GM12801 (cell line): ENCODE measurements at regions not wholly inside any gene's neighbourhood (a gene's known extent, or its start where the extent isn't known, plus 50 kb on each side); places are given as distances from the start of the nearest gene placed in this dataset.

Source experiments
- CTCF ChIP-seq: IDR thresholded peaks from one replicate; pipeline ENCODE4 v1.5.1; 2011; ENCODE audit warnings: control low read depth; ENCODE audit not compliant: insufficient read length; ENCODE audit errors: extremely low read depth

- no peak for TF ChIP-seq CTCF
These were observed 166.3 kb upstream of the PDE10A start for GRCh38 chr6:165829376-165829775.

- TF ChIP-seq CTCF, result no peak
These were observed 164.1 kb upstream of the PDE10A start for GRCh38 chr6:165827190-165827518.

- TF ChIP-seq CTCF, result no peak
These were observed 163.6 kb upstream of the PDE10A start for GRCh38 chr6:165826487-165827189.

- TF ChIP-seq CTCF, result no peak
These were observed 162.3 kb upstream of the PDE10A start for GRCh38 chr6:165825256-165825815.

- no peak for TF ChIP-seq CTCF
These were observed 160.7 kb upstream of the PDE10A start for GRCh38 chr6:165823609-165824326.

- TF ChIP-seq CTCF, result no peak
These were observed 159.5 kb upstream of the PDE10A start for GRCh38 chr6:165822501-165822900.

GRCh38 chr6:165821754-165822153 lies 158.7 kb upstream of the PDE10A start:
- no peak for TF ChIP-seq CTCF
